ENCODE measurements at regions not wholly inside any gene's neighbourhood (a gene's known extent, or its start where the extent isn't known, plus 50 kb on each side); places are given as distances from the start of the nearest gene placed in this dataset.

DNA sequence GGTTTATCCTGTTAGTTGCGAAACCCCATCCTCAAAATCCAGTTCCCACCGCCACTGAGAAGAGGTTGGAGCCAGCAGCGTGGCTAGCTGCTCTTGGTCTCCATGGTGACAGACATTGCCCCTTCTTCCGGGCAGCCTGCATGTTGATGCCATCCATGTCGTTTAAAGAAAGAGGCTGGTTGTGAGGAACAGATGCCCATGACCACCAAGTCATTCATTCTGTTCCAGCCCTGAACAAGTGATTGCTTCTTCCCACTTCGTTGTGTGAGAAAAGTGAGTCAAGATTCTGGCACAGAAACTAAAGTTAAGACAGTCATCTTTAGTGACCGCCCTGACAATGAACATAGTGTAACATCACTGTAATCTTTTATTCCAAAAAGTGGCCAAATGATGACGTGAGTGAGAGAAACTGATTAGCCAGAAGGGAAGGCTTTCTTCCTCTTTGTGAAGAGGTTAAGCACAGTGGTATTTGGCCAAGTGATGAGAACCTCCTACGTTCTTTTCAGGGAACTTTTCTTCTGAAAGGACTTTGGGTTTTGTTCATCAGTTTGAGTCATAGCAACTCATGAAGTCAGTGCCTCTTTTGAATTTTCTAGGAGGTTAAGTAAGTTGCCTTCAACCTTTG, 272.5 kb downstream of the GALR1 start:
- no peak for DNase-seq

DNA sequence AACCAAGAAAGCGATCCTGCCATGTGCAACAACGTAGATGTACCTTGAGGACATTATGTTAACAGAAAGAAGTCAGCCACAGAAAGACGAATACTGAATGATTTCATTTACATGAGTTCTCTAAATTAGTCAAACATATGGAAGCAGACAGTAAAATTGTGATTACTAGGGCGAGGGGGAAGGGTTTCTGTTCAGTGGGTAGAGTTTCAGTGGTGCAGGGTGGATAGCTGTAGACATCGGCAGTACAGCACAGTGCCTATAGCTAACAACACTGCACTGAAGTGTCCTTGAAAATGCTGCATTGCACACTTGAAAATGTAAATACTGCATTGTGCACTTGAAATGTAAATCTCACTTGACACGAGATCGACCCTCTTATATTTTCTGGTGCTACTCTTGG, 275.3 kb downstream of the GALR1 start:
- DNase-seq: no peak

GRCh38 chr18:77526962-77527361, 277.3 kb downstream of the GALR1 start:
- DNase-seq: no peak

DNA sequence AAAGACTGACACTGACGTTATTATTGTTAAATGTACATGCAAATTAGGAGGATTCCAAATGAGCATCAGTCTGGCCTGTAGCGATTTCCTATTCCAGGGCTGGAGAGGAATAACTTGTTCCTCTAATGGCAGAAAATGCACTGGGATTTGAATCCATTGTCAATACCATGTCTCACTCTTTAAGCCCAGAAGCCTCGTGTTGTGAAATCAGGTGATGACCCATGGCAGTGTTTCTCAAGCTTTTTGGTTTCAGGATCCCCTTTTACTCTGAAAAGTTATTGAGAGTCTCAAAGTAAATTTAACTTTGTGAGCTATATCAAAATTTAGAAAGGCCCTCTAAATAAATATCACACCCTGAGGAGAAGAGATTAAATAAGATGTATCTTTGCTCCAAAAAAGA, 279.2 kb downstream of the GALR1 start:
- DNase-seq: no peak

DNA sequence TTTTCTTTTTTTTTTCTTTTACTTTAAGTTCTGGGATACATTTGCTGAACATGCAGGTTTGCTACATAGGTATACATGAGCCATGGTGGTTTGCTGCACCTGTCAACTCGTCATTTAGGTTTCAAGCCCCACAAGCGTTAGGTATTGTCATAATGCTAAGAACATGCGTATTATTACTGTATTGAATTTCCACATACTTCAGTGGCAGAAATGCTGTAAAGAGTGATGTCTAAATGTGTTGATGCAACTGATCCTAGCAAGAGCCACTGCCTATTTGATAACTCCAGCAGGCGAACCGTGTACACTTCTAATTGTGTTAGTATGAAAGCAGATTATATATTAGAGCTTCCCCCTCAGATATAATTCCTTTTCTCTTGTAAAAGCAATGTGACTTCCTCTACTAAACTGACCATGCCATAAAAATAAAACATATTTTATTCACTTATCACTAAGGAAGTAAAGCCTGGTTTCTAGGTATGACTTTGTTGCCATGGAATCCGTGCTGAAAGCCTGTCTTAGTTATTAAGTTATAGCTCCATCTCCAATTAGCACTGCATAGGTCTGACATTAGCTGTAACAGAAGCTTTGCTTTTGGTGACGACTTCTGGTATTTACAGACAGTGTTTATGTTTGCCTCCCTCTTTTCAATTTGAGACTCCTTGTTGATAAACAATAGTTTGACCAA, 280.0 kb downstream of the GALR1 start:
- no peak for DNase-seq

GRCh38 chr18:77530732-77531131, 281.1 kb downstream of the GALR1 start:
- no peak for DNase-seq

GRCh38 chr18:77539860-77540259, 290.2 kb downstream of the GALR1 start:
- no peak for DNase-seq

DNA sequence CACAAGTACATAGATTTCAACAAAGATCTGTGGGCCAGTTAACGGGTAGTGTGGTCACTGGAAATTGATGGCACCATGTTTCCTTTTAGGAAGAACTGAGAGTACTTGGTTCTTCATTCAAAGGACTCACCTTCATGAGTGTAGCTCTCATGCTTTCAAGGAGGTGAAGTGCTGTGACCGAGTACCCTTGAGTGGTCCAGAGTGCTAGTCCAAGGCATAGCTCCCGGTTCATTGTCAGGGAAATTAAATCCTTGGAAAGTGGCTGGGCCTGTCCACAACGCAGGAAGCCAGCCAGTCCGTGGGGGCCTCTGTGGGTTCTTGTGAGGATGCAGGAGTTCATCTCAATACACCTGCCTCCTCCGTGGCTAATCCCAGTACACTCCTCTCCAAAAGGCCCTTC, 295.1 kb downstream of the GALR1 start:
- DNase-seq: no peak

GRCh38 chr18:77547757-77548156, 298.1 kb downstream of the GALR1 start:
- no peak for DNase-seq

DNA sequence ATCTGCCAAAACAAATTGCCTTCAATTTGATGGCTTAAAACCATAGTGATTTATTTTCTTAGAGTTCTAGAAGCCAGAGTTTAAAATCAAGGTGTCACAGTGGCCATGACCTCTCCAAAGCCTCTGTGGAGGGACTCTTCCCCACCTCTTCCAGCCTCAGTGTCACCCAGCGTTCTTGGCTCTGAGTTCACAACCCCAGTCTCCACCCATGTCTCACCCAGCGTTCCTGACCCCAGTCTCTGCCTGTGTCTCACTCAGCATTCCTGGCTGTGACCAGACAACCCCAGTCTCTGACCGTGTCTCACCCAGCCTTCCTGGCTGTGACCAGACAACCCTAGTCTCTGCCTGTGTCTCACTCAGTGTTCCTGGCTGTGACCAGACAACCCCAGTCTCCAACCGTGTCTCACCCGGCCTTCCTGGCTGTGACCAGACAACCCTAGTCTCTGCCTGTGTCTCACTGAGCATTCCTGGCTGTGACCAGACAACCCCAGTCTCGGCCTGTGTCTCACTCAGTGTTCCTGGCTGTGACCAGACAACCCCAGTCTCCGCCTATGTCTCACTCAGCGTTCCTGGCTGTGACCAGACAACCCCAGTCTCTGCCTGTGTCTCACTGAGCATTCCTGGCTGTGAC, 299.3 kb downstream of the GALR1 start:
- DNase-seq: no peak

GRCh38 chr18:77550625-77551024, 301.0 kb downstream of the GALR1 start:
- DNase-seq: no peak

DNA sequence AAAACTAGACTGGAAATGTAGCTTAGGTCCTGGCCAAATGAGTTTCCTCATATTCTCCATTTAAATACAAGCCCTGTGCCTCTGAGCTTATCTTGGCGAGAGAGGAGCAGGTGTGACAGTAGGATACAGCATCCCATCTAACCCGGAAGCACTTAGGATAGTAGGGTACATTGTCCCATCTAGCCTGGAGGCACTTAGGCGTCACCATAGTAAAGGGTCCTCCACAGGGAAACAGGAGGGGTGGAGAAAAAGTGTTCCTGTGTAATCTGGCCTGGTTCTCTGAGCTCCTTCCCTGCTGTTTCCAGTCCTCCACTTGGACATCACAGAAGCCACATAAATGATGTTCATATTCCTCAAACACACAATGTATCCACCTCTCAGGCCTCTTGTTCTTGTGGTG, 301.4 kb downstream of the GALR1 start:
- no peak for DNase-seq

- DNase-seq: no peak
These were observed 303.3 kb downstream of the GALR1 start for GRCh38 chr18:77552945-77553344.

GRCh38 chr18:77554061-77554460, 304.4 kb downstream of the GALR1 start:
- DNase-seq: no peak

GRCh38 chr18:77557046-77557587, 307.5 kb downstream of the GALR1 start:
- no peak for DNase-seq

DNA sequence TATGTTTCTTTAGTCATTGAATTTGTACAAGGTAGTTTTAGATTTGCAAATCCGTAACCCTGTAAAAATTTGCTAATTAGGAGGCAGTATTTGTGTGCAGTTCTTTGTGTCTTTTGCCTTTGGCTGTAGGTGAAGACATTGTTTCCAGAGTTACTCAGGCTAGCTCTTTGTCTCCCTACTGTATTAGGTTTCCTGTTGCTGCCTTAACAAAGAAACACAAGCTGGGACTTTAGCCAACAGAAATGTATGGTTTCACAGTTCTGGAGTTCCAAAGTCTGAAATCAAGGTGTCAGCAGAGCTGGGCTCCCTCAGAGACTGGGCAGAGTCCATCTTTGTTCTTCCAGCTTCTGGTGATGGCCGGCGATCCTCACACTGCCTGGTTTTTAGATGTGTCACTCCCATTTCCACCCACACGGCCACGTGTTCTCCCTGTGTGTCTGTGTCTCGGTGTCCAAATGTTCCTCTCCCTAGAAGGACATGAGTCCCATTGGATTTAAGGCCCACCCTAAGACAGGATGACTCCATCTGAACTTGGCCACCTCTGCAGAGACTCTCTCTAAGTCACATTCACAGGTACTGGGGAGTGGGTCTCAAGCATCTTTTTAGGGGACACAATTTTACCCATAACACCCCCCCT, 309.7 kb downstream of the GALR1 start:
- DNase-seq: no peak

GRCh38 chr18:77560341-77560992, 310.8 kb downstream of the GALR1 start:
- no peak for DNase-seq

- DNase-seq: no peak
These were observed 317.0 kb downstream of the GALR1 start for GRCh38 chr18:77566604-77567003.

DNA sequence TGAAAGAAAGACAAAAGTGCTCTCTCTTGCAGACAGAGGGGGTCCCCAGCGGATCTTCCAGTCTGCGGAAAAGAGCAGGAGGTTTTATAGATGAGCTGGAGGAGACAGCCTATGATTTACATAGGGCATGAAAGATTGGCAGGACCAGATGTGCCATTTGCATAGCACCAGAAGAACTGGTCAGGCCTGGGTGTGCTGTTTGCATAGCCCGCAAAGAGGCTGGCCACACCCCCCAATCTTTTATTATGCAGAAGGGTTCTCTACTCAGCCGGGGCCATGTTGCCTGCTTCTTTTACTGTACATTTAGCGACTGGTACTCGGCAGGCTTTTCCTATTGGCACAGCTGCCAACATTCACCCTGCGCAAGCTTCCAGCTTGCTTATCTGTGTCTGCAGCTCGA, 317.6 kb downstream of the GALR1 start:
- no peak for DNase-seq

DNA sequence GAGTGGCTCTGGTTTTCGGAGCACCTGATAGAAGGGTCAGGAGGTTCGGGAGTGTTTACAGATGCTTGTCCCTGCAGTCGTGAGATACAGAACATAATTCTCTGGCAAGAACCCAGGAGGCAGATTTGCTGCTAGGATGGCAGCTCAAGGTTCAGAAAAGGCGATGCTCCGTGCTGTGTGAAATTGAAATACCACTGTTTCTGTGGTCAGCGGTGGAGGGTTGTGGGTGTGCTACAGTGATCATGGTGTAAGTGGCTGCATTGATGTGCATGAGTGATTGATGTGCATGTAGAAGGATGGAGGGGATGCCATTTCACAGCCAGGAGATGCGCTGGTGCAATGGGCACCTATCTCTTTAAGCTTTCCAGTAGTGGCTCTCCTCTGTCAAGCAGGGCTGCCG, 322.1 kb downstream of the GALR1 start:
- no peak for DNase-seq

DNA sequence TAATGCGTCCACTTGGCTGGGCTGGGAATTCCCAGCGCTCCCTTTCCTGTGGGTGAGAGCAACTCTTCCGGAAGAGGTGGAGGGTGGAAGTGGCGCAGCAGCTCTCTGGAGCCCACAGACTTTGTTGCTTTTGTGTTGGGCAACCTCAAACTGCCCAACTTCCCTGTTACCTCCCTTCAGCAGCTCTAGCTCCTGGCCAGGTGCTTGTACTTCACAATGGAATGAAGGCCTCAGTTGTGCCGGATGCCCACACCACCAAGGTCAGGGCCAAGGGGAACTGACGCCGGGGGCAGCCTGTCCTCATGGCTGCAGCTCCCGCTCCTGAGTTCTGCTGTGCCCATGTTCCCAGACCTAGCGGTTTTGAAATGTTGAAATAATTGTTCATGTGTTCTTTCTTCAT, 322.9 kb downstream of the GALR1 start:
- DNase-seq: no peak

DNA sequence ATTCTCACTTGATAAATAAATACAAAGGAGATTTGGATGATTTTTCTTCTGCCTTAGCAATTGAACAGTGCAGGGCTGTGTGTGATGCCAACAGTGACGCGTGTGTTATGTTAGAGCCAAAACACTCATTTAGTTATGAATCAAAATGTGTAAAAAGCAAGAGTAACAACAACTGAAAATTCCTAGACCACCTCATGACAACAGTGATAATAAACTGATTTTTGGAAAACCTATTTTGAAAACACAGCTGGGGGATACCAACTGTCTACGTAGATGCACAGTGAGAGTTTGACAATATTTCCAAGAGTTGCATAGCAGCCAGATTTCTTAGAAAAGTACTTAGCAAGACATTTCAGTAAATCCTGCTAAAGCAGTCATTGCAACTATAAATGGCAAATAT, 323.9 kb downstream of the GALR1 start:
- DNase-seq: no peak

GRCh38 chr18:77590943-77591515, 341.4 kb downstream of the GALR1 start:
- DNase-seq: no peak
